K562 (cell line): ENCODE measurements at regions not wholly inside any gene's neighbourhood (a gene's known extent, or its start where the extent isn't known, plus 50 kb on each side); places are given as distances from the start of the nearest gene placed in this dataset.

Experiments used
- ATAC-seq: fragments of 200-7000 bp; cut with Tn5 transposase; 3 replicates; pipeline ENCODE4 v1.9.1; 2020; ENCODE audit warnings: moderate library complexity
- BruUV-seq: library from RNA; stranded (reverse); fragments of 400-500 nt; replicated peaks from 2 replicates; lab custom pipeline; 2021; lab: Mats Ljungman, UMichigan
- CTCF ChIA-PET: fragments of 300-600 bp; formaldehyde crosslinking; extraction: SDS; loops from one replicate; lab custom pipeline; 2021; ENCODE audit warnings: low intra/inter-chr PET ratio; lab: Yijun Ruan, JAX
- POLR2A ChIA-PET: fragments of 300-600, 350-650 bp; sonication (Branson Sonifier 250); formaldehyde crosslinking; extraction: SDS; loops from one replicate; lab custom pipeline; 2021; ENCODE audit warnings: antibody characterized with exemption, inconsistent platforms; lab: Yijun Ruan, JAX
- DNase-seq, 4 experiments: peaks; one replicate each; pipeline versions ENCODE4 v3.0.0 to v3.0.0-alpha.2; 2011 to 2018; ENCODE audit warnings: low spot score in 3 of 4, mixed read lengths in 3 of 4; ENCODE audit errors: extremely low read depth in 1 of 4
- FAIRE-seq: peaks from 2 replicates; lab custom pipeline; 2011; peaks lifted over from hg19 to GRCh38; lab: Jason Lieb, UNC
- H2AFZ ChIP-seq: 2 replicates; pipeline ENCODE4 v1.6.0; 2011; ENCODE audit warnings: low read depth, low read length, control low read depth, inconsistent platforms
- H3K27ac ChIP-seq: fragments of 200-600 bp; 3 replicates; pipeline ENCODE4 v1.8.0; 2011; ENCODE audit warnings: low read depth, mild to moderate bottlenecking, control low read depth, inconsistent platforms, low read length, moderate library complexity, mixed read lengths; ENCODE audit errors: extremely low read depth
- H3K27me3 ChIP-seq, 2 experiments: fragments of 300-600 bp in 1 of 2; 2 replicates in 1 of 2; 3 replicates in 1 of 2; pipeline versions ENCODE4 v1.6.0 to v1.8.0; 2011; ENCODE audit warnings: inconsistent platforms in 2 of 2, low read length in 2 of 2, mild to moderate bottlenecking in 1 of 2, mixed read lengths in 1 of 2, moderate library complexity in 1 of 2; ENCODE audit not compliant: control insufficient read depth in 2 of 2, insufficient read depth in 2 of 2
- H3K36me3 ChIP-seq: fragments of 300-600 bp; 3 replicates; pipeline ENCODE4 v1.8.0; 2011; ENCODE audit warnings: mild to moderate bottlenecking, low read length, inconsistent platforms; ENCODE audit not compliant: control insufficient read depth, insufficient read depth
- H3K4me1 ChIP-seq, 2 experiments: fragments of 200-600 bp in 1 of 2; replicated peaks in 1 of 2; 2 replicates in 1 of 2; 3 replicates in 1 of 2; pipeline versions ENCODE4 v1.5.1 to v1.8.0; 2011; ENCODE audit warnings: inconsistent platforms in 2 of 2, low read length in 2 of 2, mild to moderate bottlenecking in 1 of 2, mixed read lengths in 1 of 2, moderate library complexity in 1 of 2; ENCODE audit not compliant: control insufficient read depth in 2 of 2, insufficient read depth in 2 of 2
- H3K4me2 ChIP-seq: 2 replicates; pipeline ENCODE4 v1.6.1; 2011; ENCODE audit warnings: low read length, control low read depth, inconsistent platforms, mixed read lengths; ENCODE audit not compliant: insufficient read depth
- H3K4me3 ChIP-seq: fragments of 200-600 bp; sonication (generic), shearing (Covaris generic); 2 replicates; pipeline ENCODE4 v1.5.1; 2016; ENCODE audit warnings: control low read depth, inconsistent platforms
- H3K79me2 ChIP-seq: fragments of 200-600 bp; 3 replicates; pipeline ENCODE4 v1.8.0; 2011; ENCODE audit warnings: low read length, inconsistent platforms; ENCODE audit not compliant: control insufficient read depth, insufficient read depth
- H3K9ac ChIP-seq, 2 experiments: 2 replicates each; pipeline versions ENCODE4 v1.6.0 to v1.6.1; 2011; ENCODE audit warnings: low read depth in 2 of 2, low read length in 2 of 2, control low read depth in 1 of 2, inconsistent platforms in 1 of 2, mild to moderate bottlenecking in 1 of 2, mixed read lengths in 1 of 2; ENCODE audit not compliant: insufficient read depth in 1 of 2
- H3K9me1 ChIP-seq: one replicate; pipeline ENCODE4 v1.6.0; 2011; ENCODE audit warnings: inconsistent platforms, mild to moderate bottlenecking, low read length, moderate library complexity; ENCODE audit not compliant: control insufficient read depth, insufficient read depth
- H3K9me3 ChIP-seq: replicated peaks from 2 replicates; pipeline ENCODE4 v1.5.1; 2011; ENCODE audit warnings: low read depth, low read length, inconsistent platforms; ENCODE audit not compliant: control insufficient read depth, insufficient read depth
- H4K20me1 ChIP-seq: replicated peaks from 2 replicates; pipeline ENCODE4 v1.6.1; 2011; ENCODE audit warnings: low read length, inconsistent platforms, mixed read lengths; ENCODE audit not compliant: control insufficient read depth, insufficient read depth
- AFF4 ChIP-seq: sonication (generic); formaldehyde crosslinking; IDR thresholded peaks from 2 replicates; pipeline ENCODE4 v1.8.0; 2023; ENCODE audit warnings: mild to moderate bottlenecking, missing genetic modification reagents
- E2F3 ChIP-seq: fragments of 250-450 bp; sonication (Bioruptor Pico); IDR thresholded peaks from 2 replicates; pipeline ENCODE4 v1.4.0; 2020; ENCODE audit warnings: mild to moderate bottlenecking
- EGR1 ChIP-seq: fragments of 450-650 bp; conservative IDR thresholded peaks from 2 replicates; pipeline ENCODE4 v1.6.1; 2017; ENCODE audit warnings: mild to moderate bottlenecking
- ELF1 ChIP-seq: fragments of 200-800 bp; sonication (Bioruptor generic); IDR thresholded peaks from 2 replicates; pipeline ENCODE4 v1.6.1; 2016; ENCODE audit warnings: missing genetic modification characterization, missing compliant biosample characterization
- ILK ChIP-seq: fragments of 450-650 bp; IDR thresholded peaks from 2 replicates; pipeline ENCODE4 v1.6.1; 2016; ENCODE audit warnings: missing genetic modification characterization, low read depth, mild to moderate bottlenecking, missing compliant biosample characterization, moderate library complexity, borderline replicate concordance
- KAT7 ChIP-seq: sonication (generic); formaldehyde crosslinking; IDR thresholded peaks from 2 replicates; pipeline ENCODE4 v1.8.0; 2022; ENCODE audit warnings: missing genetic modification reagents, mild to moderate bottlenecking, borderline replicate concordance
- NR2C1 ChIP-seq, 2 experiments: fragments of 450-650 bp; IDR thresholded peaks; 2 replicates each; pipeline ENCODE4 v1.6.1; 2017; ENCODE audit warnings: mild to moderate bottlenecking in 2 of 2, antibody characterized with exemption in 1 of 2, inconsistent platforms in 1 of 2, missing compliant biosample characterization in 1 of 2, missing genetic modification characterization in 1 of 2
- SRF ChIP-seq, 2 experiments: fragments of 250-450, 450-650 bp in 1 of 2; sonication (Bioruptor Pico) in 1 of 2; sonication (generic) in 1 of 2; formaldehyde crosslinking; IDR thresholded peaks; 2 replicates each; pipeline versions ENCODE4 v1.5.0 to v1.5.1; 2020 to 2022; ENCODE audit warnings: mild to moderate bottlenecking in 1 of 2, missing genetic modification reagents in 1 of 2
- ZFP30 ChIP-seq: fragments of 250-450 bp; sonication (Bioruptor Pico); IDR thresholded peaks from 2 replicates; pipeline ENCODE4 v1.8.0; 2022; ENCODE audit warnings: moderate library complexity, mild to moderate bottlenecking, inconsistent platforms, borderline replicate concordance
- ZNF24 ChIP-seq: fragments of 450-650 bp; IDR thresholded peaks from 2 replicates; pipeline ENCODE4 v1.6.1; 2016
- ZNF253 ChIP-seq: fragments of 250-450 bp; sonication (Bioruptor Pico); conservative IDR thresholded peaks from 2 replicates; pipeline ENCODE4 v1.6.1; 2021; ENCODE audit warnings: mild to moderate bottlenecking
- WGBS: fragments of 100-300 bp; shearing (Covaris generic); methylation state at CpG from one replicate; pipeline ENCODE4 v1.1.6; 2016; ENCODE audit warnings: low coverage, mixed read lengths; ENCODE audit not compliant: insufficient coverage; ENCODE audit errors: missing lambda C conversion rate; 5-methylcytosine and 5-hydroxymethylcytosine counted together
- in situ Hi-C: fragments of 300-500 bp; cut with MboI; formaldehyde crosslinking; loops from 4 replicates; pipeline ENCODE4 v1.15.0; 2018; ENCODE audit warnings: inconsistent platforms, mixed read lengths
- intact Hi-C: fragments of 100-400 bp; cut with micrococcal nuclease; formaldehyde crosslinking; loops from 2 replicates; pipeline ENCODE4 v1.14.2; 2022

GRCh38 chr10:94074462-94074861 lies 80.7 kb downstream of the PLCE1 start:
- DNase-seq (no peak), ATAC-seq (no peak)
- WGBS: 0% methylated on average over 1 of the region's 1 CpG
- H2AFZ ChIP-seq: no peak overlapping the region
- no peak overlapping the region for H3K4me3 ChIP-seq
- TF ChIP-seq SRF (CRISPR knock-in tag; IDR thresholded peaks at IDR 0.05): no peak
- no peak for TF ChIP-seq ZNF253 (CRISPR knock-in tag)
- TF ChIP-seq ZNF24: no peak
- no peak for TF ChIP-seq NR2C1 (IDR thresholded peaks at IDR 0.05)
- TF ChIP-seq NR2C1 (tag; IDR thresholded peaks at IDR 0.05): no peak
- no peak for TF ChIP-seq ZFP30
- TF ChIP-seq ELF1 (tag): no peak
- no peak for TF ChIP-seq AFF4 (CRISPR knock-in tag)
- TF ChIP-seq E2F3 (CRISPR knock-in tag): no peak
- no peak for TF ChIP-seq EGR1
- TF ChIP-seq ILK (tag): no peak
- no peak for TF ChIP-seq KAT7
- TF ChIP-seq, all 486 proteins: peak for 0
- Histone ChIP-seq H3K27me3 (no peaks in the 10 kb centered on the region), H3K9me1 (no peaks in the 10 kb centered on the region), H3K79me2 (no peaks in the 10 kb centered on the region), H3K4me1 (no peaks in the 10 kb centered on the region), H4K20me1 (no peaks in the 10 kb centered on the region), H3K4me2 (no peak overlapping the region), H3K9me3 (no peaks in the 10 kb centered on the region), H3K27ac (no peak overlapping the region), H3K36me3 (no peaks in the 10 kb centered on the region), H3K9ac (no peak overlapping the region)
- in situ Hi-C loops: no loop called here
- intact Hi-C loops: no loop called here
- BruUV-seq: no TSS peak
- no peak for FAIRE-seq
- ChIA-PET POLR2A (no interaction called here), CTCF (no interaction called here)
